ENCODE measurements at regions not wholly inside any gene's neighbourhood (a gene's known extent, or its start where the extent isn't known, plus 50 kb on each side); places are given as distances from the start of the nearest gene placed in this dataset.

DNA sequence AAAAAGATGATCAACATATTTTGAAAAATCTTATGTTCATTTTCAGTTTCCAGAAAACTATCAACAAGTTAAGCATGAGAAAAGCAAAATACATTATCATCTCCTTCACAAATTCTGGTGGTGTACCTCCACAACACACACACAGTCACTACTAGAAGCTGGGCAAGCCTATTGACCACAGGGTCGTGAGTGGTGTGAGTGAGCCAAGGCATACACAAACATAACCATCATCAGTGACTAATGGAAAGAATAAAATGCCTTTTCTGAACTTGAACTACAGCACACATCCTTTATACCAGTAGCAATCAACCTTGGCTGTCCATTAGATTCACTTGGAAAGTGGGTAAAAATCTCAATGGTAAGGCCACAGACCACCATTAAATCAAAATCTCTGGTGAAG, 180.2 kb downstream of the FAM47B start:
- H3K4me3 ChIP-seq (replicated peaks in 1 of 2; ENCODE audit: low read depth in 1 of 2, low read length in 2 of 2), result no peak overlapping the region
- no peaks in the 10 kb centered on the region for H3K36me3 ChIP-seq (ENCODE audit: control insufficient read depth in 1 of 2, insufficient read depth in 2 of 2, low read length in 2 of 2)
- ATAC-seq (no peak), DNase-seq (ENCODE audit: low read depth, low spot score) (no peak)
- TF ChIP-seq, protein P1, sequence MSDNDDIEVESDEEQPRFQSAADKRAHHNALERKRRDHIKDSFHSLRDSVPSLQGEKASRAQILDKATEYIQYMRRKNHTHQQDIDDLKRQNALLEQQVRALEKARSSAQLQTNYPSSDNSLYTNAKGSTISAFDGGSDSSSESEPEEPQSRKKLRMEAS (IDR thresholded peaks at IDR 0.05), result no peak
- no peak for TF ChIP-seq ZFX (IDR thresholded peaks at IDR 0.05)
- no peak for TF ChIP-seq EGR1 (IDR thresholded peaks at IDR 0.05; ENCODE audit: low read depth)
- TF ChIP-seq SP1 (IDR thresholded peaks at IDR 0.05; ENCODE audit: low read depth), result no peak
- no peak for TF ChIP-seq CBX3 (IDR thresholded peaks at IDR 0.05; ENCODE audit: low read depth)
- TF ChIP-seq POLR2A (IDR thresholded peaks at IDR 0.05; ENCODE audit: borderline replicate concordance, extremely low read depth, insufficient read depth, insufficient read length), result no peak
- TF ChIP-seq, protein P2, sequence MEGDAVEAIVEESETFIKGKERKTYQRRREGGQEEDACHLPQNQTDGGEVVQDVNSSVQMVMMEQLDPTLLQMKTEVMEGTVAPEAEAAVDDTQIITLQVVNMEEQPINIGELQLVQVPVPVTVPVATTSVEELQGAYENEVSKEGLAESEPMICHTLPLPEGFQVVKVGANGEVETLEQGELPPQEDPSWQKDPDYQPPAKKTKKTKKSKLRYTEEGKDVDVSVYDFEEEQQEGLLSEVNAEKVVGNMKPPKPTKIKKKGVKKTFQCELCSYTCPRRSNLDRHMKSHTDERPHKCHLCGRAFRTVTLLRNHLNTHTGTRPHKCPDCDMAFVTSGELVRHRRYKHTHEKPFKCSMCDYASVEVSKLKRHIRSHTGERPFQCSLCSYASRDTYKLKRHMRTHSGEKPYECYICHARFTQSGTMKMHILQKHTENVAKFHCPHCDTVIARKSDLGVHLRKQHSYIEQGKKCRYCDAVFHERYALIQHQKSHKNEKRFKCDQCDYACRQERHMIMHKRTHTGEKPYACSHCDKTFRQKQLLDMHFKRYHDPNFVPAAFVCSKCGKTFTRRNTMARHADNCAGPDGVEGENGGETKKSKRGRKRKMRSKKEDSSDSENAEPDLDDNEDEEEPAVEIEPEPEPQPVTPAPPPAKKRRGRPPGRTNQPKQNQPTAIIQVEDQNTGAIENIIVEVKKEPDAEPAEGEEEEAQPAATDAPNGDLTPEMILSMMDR (IDR thresholded peaks at IDR 0.05 in 2 of 3, conservative IDR thresholded peaks at IDR 0.05 in 1 of 3; ENCODE audit: borderline replicate concordance in 1 of 3, insufficient read depth in 1 of 3, low read depth in 2 of 3, low read length in 2 of 3), result no peak
- no peaks in the 10 kb centered on the region for H3K27me3 ChIP-seq (ENCODE audit: insufficient read depth, low read length)
- ChIA-PET POLR2A (no interaction called here), CTCF (no interaction called here), RAD21 (ENCODE audit: low non-redundant PET in 1 of 2, low total read pairs in 2 of 2, uncharacterized antibody in 2 of 2, unreplicated experiment in 2 of 2) (no interaction called here)
- H3K27ac ChIP-seq (ENCODE audit: low read depth, low read length), result no peak overlapping the region
- no peaks in the 10 kb centered on the region for H3K79me2 ChIP-seq (ENCODE audit: insufficient read depth, low read length)
- no peaks in the 10 kb centered on the region for H3K4me1 ChIP-seq (ENCODE audit: control insufficient read depth in 1 of 2, insufficient read depth in 2 of 2, low read length in 2 of 2)
- H3K9me2 ChIP-seq (ENCODE audit: insufficient read depth), result no peaks in the 10 kb centered on the region
- H3K9ac ChIP-seq (ENCODE audit: low read length), result no peak overlapping the region
- no peak overlapping the region for H3K4me2 ChIP-seq (ENCODE audit: low read length)
- no TSS peak for BruUV-seq (replicated peaks)
- no peaks in the 10 kb centered on the region for H3K9me3 ChIP-seq (ENCODE audit: control insufficient read depth in 1 of 2, insufficient read depth in 1 of 2, low read depth in 1 of 2, low read length in 2 of 2)
- intact Hi-C loops (cut with micrococcal nuclease), result no loop called here
- H2AFZ ChIP-seq (ENCODE audit: low read depth, low read length, poor library complexity, severe bottlenecking), result no peak overlapping the region
- no peaks in the 10 kb centered on the region for H4K20me1 ChIP-seq (ENCODE audit: insufficient read depth)

DNA sequence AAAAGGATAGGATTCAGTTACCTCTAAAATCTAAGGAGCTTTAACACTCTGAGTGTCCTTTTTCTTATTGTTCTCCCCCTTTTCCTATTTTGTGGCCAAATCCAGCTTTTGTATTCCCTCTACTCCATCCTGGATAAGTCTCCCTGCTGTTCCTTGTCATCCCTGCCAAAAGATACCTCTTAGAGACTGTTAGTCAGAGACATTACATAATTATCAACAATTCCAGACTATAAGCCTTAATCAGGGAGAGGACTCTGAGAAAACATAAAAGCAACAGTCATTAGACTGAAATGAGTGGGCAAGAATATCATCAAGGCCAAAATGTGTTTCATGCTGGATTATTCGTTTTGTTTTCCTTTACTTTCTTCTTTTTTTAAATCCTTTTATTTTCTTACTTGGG, 206.9 kb downstream of the FAM47B start:
- Histone ChIP-seq H3K9me3 (ENCODE audit: control insufficient read depth in 1 of 2, insufficient read depth in 1 of 2, low read depth in 1 of 2, low read length in 2 of 2) (no peaks in the 10 kb centered on the region), H3K27ac (ENCODE audit: low read depth, low read length) (no peak overlapping the region), H3K4me1 (ENCODE audit: control insufficient read depth in 1 of 2, insufficient read depth in 2 of 2, low read length in 2 of 2) (no peaks in the 10 kb centered on the region), H3K79me2 (ENCODE audit: insufficient read depth, low read length) (no peaks in the 10 kb centered on the region), H4K20me1 (ENCODE audit: insufficient read depth) (no peaks in the 10 kb centered on the region), H3K4me3 (replicated peaks in 1 of 2; ENCODE audit: low read depth in 1 of 2, low read length in 2 of 2) (no peak overlapping the region), H2AFZ (ENCODE audit: low read depth, low read length, poor library complexity, severe bottlenecking) (no peak overlapping the region), H3K4me2 (ENCODE audit: low read length) (no peak overlapping the region), H3K27me3 (ENCODE audit: insufficient read depth, low read length) (no peaks in the 10 kb centered on the region), H3K36me3 (ENCODE audit: control insufficient read depth in 1 of 2, insufficient read depth in 2 of 2, low read length in 2 of 2) (no peaks in the 10 kb centered on the region), H3K9ac (ENCODE audit: low read length) (no peak overlapping the region), H3K9me2 (ENCODE audit: insufficient read depth) (no peaks in the 10 kb centered on the region)
- ChIA-PET CTCF (no interaction called here), POLR2A (no interaction called here), RAD21 (ENCODE audit: low non-redundant PET in 1 of 2, low total read pairs in 2 of 2, uncharacterized antibody in 2 of 2, unreplicated experiment in 2 of 2) (no interaction called here)
- DNase-seq (ENCODE audit: low read depth, low spot score), result no peak
- no peak for ATAC-seq
- no TSS peak for BruUV-seq (replicated peaks)
- no peak for TF ChIP-seq EZH2 (IDR thresholded peaks at IDR 0.05)
- TF ChIP-seq SP1 (IDR thresholded peaks at IDR 0.05; ENCODE audit: low read depth), result no peak
- no peak for TF ChIP-seq ZFX (IDR thresholded peaks at IDR 0.05)
- intact Hi-C loops (cut with micrococcal nuclease), result no loop called here

Data from HCT116 (cell line).